ENCODE measurements at regions not wholly inside any gene's neighbourhood (a gene's known extent, or its start where the extent isn't known, plus 50 kb on each side); places are given as distances from the start of the nearest gene placed in this dataset.

DNA sequence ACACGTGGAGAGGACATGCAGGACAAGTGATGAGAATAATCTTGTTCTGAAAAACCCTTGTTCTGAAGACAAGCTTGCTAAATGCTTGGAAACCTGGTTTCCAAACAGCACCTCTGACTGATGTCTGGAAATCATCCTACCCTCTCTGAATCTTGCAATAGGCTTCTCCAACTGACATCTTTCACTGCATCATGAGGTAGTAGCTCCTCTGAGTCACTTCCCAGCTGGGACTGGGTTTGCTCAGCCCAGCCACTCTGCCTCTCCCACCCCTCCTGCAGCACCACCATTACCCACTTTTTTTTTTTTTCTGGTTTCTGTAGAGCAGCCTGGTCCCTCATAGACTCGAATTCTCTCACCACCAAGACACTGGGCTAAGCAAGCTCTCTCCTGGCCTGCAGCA lies 919.8 kb downstream of the GRID1 start:
- TF ChIP-seq, protein P1, sequence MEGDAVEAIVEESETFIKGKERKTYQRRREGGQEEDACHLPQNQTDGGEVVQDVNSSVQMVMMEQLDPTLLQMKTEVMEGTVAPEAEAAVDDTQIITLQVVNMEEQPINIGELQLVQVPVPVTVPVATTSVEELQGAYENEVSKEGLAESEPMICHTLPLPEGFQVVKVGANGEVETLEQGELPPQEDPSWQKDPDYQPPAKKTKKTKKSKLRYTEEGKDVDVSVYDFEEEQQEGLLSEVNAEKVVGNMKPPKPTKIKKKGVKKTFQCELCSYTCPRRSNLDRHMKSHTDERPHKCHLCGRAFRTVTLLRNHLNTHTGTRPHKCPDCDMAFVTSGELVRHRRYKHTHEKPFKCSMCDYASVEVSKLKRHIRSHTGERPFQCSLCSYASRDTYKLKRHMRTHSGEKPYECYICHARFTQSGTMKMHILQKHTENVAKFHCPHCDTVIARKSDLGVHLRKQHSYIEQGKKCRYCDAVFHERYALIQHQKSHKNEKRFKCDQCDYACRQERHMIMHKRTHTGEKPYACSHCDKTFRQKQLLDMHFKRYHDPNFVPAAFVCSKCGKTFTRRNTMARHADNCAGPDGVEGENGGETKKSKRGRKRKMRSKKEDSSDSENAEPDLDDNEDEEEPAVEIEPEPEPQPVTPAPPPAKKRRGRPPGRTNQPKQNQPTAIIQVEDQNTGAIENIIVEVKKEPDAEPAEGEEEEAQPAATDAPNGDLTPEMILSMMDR (IDR thresholded peaks at IDR 0.05; ENCODE audit: extremely low read depth, missing control alignments), result no peak
- no peak for DNase-seq (ENCODE audit: low spot score)

DNA sequence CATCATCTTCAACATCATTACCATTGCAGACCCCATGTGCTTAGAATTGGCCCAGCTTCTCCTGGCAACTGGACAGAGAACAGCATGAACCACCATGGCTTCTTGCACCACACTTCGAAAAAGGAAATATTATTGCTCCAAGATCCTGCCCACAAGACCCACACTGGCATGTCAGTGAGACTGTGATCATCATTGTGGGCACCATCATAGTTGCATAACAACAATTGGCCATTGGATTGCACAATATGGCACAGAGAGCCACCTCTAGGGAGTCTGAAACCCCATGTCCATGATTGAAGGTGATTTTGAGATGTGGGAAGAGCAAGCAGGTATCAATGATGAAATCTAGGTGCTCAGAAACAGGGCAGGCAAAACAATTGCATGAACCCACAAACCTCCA lies 918.9 kb downstream of the GRID1 start:
- TF ChIP-seq, protein P1 (IDR thresholded peaks at IDR 0.05; ENCODE audit: extremely low read depth, missing control alignments), result no peak
- DNase-seq (ENCODE audit: low spot score), result no peak

DNA sequence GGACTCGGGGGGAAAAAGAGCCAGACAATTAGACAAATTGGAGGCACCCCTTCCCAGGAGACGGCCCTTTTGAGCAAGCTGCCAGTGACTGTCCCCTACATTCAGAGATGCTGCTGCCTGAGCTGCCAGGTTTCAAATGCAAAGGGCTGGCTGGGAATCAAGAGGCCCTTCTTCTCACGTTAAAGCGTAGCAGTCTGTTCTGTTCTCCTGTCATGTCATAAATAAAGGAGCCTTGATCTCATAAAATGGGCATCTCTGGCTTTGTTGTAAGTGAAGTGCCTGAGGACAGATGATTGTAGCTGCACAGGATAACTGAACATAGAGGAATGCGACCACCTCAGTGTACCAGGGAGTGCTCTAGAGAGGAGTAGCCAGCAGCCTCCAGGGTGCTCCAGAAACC lies 917.9 kb downstream of the GRID1 start:
- no peak for DNase-seq (ENCODE audit: low spot score)
- TF ChIP-seq, protein P1 (IDR thresholded peaks at IDR 0.05; ENCODE audit: extremely low read depth, missing control alignments), result no peak

DNA sequence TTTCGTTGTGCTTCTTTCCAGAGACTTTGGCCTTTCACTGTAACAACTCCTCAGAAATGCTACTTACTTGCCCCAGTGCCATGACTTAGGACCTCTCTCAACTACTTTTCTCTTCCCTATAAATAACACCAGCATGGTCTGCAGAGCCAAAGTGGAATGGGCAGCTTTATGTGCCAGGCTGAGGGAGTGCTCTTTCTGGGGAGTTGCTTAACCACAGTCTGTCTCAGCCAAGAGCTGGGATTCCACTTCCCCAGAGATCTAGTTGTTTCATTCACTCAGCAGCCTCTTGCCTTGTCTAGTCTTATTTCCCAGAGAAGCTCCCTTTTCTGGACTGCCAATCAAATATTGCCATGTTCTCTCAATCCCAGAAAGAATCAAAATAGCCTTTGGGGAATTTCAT lies 912.2 kb downstream of the GRID1 start:
- TF ChIP-seq, protein P1 (IDR thresholded peaks at IDR 0.05; ENCODE audit: extremely low read depth, missing control alignments), result no peak
- DNase-seq (ENCODE audit: low spot score), result no peak

DNA sequence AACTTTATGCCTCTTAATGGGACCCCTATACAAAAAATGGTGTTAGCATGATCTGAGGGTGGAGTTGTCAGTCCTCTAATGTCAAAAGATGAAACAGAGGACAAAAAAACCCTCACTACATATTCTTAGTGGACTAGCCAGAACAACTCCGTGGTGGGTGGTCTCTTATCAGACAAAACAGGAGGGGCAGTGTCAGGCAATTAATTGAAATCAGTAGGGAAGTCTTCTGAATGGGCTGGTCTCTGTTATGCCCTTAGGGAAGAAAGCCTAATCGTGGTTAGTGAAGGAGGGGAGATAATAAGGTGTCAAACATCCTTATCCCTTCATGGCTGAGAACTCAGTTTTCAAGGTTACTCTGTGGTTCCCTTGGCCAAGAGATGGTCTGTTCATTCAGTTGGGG lies 909.4 kb downstream of the GRID1 start:
- TF ChIP-seq, protein P1 (IDR thresholded peaks at IDR 0.05; ENCODE audit: extremely low read depth, missing control alignments), result no peak
- DNase-seq (ENCODE audit: low spot score), result no peak

DNA sequence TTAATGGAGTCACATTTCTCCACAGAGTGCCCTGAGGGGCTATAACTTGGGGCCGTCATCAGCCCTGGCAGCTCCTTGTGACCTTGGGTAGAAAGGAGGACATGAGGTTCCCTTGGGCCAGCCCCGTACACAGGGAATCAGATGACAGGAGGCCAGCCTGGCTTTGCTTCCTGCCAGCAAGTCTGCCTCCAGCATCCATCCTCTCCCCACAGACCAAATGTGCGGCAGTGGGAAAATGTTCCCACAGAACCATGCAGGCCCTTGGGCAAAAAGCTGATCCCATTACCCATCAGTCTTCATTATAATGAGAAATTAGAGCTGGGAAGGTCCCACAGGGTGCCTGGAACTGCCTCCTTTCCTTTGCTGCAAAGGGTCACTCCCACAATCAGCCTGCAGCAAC lies 908.3 kb downstream of the GRID1 start:
- DNase-seq (ENCODE audit: low spot score), result no peak
- TF ChIP-seq, protein P1 (IDR thresholded peaks at IDR 0.05; ENCODE audit: extremely low read depth, missing control alignments), result no peak

DNA sequence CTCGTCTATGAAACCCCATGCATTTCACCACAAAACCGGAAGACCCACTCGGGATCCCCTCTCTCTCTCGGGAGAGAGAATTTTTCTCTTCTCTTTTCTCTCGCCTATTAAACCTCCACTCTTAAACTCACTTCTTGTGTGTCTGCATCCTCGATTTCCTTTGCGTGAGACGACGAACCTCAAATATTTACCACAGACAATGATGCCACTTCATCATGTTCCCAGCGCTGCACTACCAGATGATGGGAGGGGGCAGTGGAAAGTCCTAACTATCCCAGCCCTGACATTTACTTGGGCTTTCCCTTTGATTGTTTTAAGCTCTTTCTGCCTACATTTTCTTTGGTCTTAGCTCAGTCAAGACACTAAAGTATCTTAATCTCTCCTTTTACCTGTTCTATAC lies 906.7 kb downstream of the GRID1 start:
- DNase-seq (ENCODE audit: low spot score), result no peak
- TF ChIP-seq, protein P1 (IDR thresholded peaks at IDR 0.05; ENCODE audit: extremely low read depth, missing control alignments), result no peak

Data from GM20000 (cell line).